HEK293 (cell line): ENCODE measurements at regions not wholly inside any gene's neighbourhood (a gene's known extent, or its start where the extent isn't known, plus 50 kb on each side); places are given as distances from the start of the nearest gene placed in this dataset.
A peak's percentile ranks its signal among the peaks of the same experiment; 100 is the strongest.
"Not testable (repeated sequence)": the region's sequence is repeated elsewhere in the genome, so short reads cannot be mapped to it uniquely, and the experiment has no call there.

Source experiments
- CTCF ChIA-PET: fragments of 350-600 bp; formaldehyde crosslinking; extraction: SDS; loops from one replicate; lab custom pipeline; 2021; ENCODE audit warnings: antibody characterized with exemption; lab: Yijun Ruan, JAX
- POLR2A ChIA-PET: fragments of 300-600 bp; formaldehyde crosslinking; extraction: SDS; loops from one replicate; lab custom pipeline; 2020; ENCODE audit warnings: antibody characterized with exemption, inconsistent platforms; lab: Yijun Ruan, JAX
- H3K27ac ChIP-seq: fragments of 200-500 bp; sonication (Bioruptor generic); 2 replicates; pipeline ENCODE4 v1.5.1; 2014; ENCODE audit warnings: low read depth, low read length, control low read depth, inconsistent platforms; ENCODE audit errors: extremely low read depth
- H3K36me3 ChIP-seq, 2 experiments: fragments of 200-500 bp in 1 of 2; sonication (Bioruptor generic) in 1 of 2; 1 replicate in 1 of 2; 2 replicates in 1 of 2; pipeline ENCODE4 v1.5.1; 2014 to 2017; ENCODE audit warnings: inconsistent platforms in 2 of 2, low read length in 2 of 2; ENCODE audit not compliant: control insufficient read depth in 2 of 2, insufficient read depth in 1 of 2
- H3K4me1 ChIP-seq: fragments of 200-500 bp; sonication (Bioruptor generic); 2 replicates; pipeline ENCODE4 v1.5.1; 2014; ENCODE audit warnings: mild to moderate bottlenecking, low read length, inconsistent platforms; ENCODE audit not compliant: control insufficient read depth, insufficient read depth
- H3K4me3 ChIP-seq: 2 replicates; pipeline ENCODE4 v1.5.1; 2011; ENCODE audit warnings: low read depth, mild to moderate bottlenecking, control low read depth, low read length, moderate library complexity
- H3K9me3 ChIP-seq: fragments of 200-500 bp; sonication (Bioruptor generic); 2 replicates; pipeline ENCODE4 v1.5.1; 2014; ENCODE audit warnings: low read depth, low read length, inconsistent platforms; ENCODE audit not compliant: control insufficient read depth, insufficient read depth
- KLF1 ChIP-seq: fragments of 450-650 bp; formaldehyde crosslinking; IDR thresholded peaks from 2 replicates; pipeline ENCODE4 v1.5.1; 2016; ENCODE audit warnings: missing biosample characterization, missing genetic modification characterization
- MYNN ChIP-seq: fragments of 450-650 bp; formaldehyde crosslinking; IDR thresholded peaks from 2 replicates; pipeline ENCODE4 v1.5.1; 2016; ENCODE audit warnings: missing biosample characterization, missing genetic modification characterization, borderline replicate concordance
- SETDB1 ChIP-seq: IDR thresholded peaks from one replicate; pipeline ENCODE4 v1.6.1; 2017; ENCODE audit warnings: mild to moderate bottlenecking, low read length, moderate library complexity, mixed read lengths; ENCODE audit not compliant: insufficient read length
- TRIM28 ChIP-seq: IDR thresholded peaks from 2 replicates; pipeline ENCODE4 v1.6.1; 2011; ENCODE audit warnings: low read length, control low read depth, borderline replicate concordance
- WT1 ChIP-seq: fragments of 450-650 bp; formaldehyde crosslinking; IDR thresholded peaks from 2 replicates; pipeline ENCODE4 v1.5.1; 2016; ENCODE audit warnings: missing biosample characterization, missing genetic modification characterization
- ZFP37 ChIP-seq: fragments of 450-650 bp; formaldehyde crosslinking; IDR thresholded peaks from 2 replicates; pipeline ENCODE4 v1.5.1; 2016; ENCODE audit warnings: missing biosample characterization, missing genetic modification characterization
- ZNF214 ChIP-seq: fragments of 450-650 bp; formaldehyde crosslinking; IDR thresholded peaks from 2 replicates; pipeline ENCODE4 v1.5.1; 2017; ENCODE audit warnings: missing biosample characterization, mild to moderate bottlenecking, missing genetic modification characterization, borderline replicate concordance
- ZNF223 ChIP-seq: fragments of 450-650 bp; formaldehyde crosslinking; IDR thresholded peaks from 2 replicates; pipeline ENCODE4 v1.5.1; 2016; ENCODE audit warnings: missing biosample characterization, missing genetic modification characterization
- ZNF473 ChIP-seq: fragments of 450-650 bp; formaldehyde crosslinking; IDR thresholded peaks from 2 replicates; pipeline ENCODE4 v1.5.1; 2017; ENCODE audit warnings: missing biosample characterization, missing genetic modification characterization
- ZNF555 ChIP-seq: fragments of 450-650 bp; formaldehyde crosslinking; conservative IDR thresholded peaks from 2 replicates; pipeline ENCODE4 v1.5.1; 2017; ENCODE audit warnings: missing biosample characterization, mild to moderate bottlenecking, missing genetic modification characterization, inconsistent platforms
- ZNF560 ChIP-seq: fragments of 450-650 bp; formaldehyde crosslinking; IDR thresholded peaks from 2 replicates; pipeline ENCODE4 v1.5.1; 2017; ENCODE audit warnings: missing biosample characterization, missing genetic modification characterization, borderline replicate concordance
- TF ChIP-seq, protein P1 (sequence below): fragments of 450-650 bp; IDR thresholded peaks from 2 replicates; pipeline ENCODE4 v1.5.1; 2018; ENCODE audit warnings: missing biosample characterization, mild to moderate bottlenecking, missing genetic modification characterization
- TF ChIP-seq, protein P2 (sequence below): fragments of 450-650 bp; formaldehyde crosslinking; IDR thresholded peaks from 2 replicates; pipeline ENCODE4 v1.5.1; 2016; ENCODE audit warnings: missing biosample characterization, missing genetic modification characterization
- TF ChIP-seq, protein P3 (sequence below): fragments of 450-650 bp; formaldehyde crosslinking; IDR thresholded peaks from 2 replicates; pipeline ENCODE4 v1.5.1; 2016; ENCODE audit warnings: missing biosample characterization, missing genetic modification characterization

DNA sequence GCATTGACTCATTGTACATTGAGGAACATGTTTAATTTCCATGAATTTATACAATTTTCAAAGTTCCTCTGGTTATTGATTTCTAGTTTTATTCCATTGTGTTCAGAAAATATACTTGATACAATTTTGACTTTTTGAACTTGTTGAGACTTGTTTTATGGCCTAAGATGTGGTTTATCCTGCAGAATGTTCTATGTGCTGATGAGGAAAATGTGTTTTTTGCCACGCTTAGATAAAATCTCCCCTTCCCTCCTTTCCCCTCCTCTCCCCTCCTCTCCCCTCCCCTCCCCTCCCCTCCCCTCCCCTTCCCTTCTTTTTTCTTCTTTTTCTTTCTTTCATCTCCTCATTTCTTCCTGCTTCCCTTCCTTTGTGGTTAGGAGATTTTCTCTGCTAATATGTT lies 470.8 kb upstream of the MAP3K7 start (continued):
- TF ChIP-seq, protein P1, sequence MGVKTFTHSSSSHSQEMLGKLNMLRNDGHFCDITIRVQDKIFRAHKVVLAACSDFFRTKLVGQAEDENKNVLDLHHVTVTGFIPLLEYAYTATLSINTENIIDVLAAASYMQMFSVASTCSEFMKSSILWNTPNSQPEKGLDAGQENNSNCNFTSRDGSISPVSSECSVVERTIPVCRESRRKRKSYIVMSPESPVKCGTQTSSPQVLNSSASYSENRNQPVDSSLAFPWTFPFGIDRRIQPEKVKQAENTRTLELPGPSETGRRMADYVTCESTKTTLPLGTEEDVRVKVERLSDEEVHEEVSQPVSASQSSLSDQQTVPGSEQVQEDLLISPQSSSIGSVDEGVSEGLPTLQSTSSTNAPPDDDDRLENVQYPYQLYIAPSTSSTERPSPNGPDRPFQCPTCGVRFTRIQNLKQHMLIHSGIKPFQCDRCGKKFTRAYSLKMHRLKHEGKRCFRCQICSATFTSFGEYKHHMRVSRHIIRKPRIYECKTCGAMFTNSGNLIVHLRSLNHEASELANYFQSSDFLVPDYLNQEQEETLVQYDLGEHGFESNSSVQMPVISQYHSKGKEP: no peak
- TF ChIP-seq KLF1: no peak
- TF ChIP-seq, protein P2, sequence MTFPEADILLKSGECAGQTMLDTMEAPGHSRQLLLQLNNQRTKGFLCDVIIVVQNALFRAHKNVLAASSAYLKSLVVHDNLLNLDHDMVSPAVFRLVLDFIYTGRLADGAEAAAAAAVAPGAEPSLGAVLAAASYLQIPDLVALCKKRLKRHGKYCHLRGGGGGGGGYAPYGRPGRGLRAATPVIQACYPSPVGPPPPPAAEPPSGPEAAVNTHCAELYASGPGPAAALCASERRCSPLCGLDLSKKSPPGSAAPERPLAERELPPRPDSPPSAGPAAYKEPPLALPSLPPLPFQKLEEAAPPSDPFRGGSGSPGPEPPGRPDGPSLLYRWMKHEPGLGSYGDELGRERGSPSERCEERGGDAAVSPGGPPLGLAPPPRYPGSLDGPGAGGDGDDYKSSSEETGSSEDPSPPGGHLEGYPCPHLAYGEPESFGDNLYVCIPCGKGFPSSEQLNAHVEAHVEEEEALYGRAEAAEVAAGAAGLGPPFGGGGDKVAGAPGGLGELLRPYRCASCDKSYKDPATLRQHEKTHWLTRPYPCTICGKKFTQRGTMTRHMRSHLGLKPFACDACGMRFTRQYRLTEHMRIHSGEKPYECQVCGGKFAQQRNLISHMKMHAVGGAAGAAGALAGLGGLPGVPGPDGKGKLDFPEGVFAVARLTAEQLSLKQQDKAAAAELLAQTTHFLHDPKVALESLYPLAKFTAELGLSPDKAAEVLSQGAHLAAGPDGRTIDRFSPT (tag by site-specific recombination): no peak
- TF ChIP-seq ZNF214 (tag by site-specific recombination): no peak
- TF ChIP-seq, protein P3, sequence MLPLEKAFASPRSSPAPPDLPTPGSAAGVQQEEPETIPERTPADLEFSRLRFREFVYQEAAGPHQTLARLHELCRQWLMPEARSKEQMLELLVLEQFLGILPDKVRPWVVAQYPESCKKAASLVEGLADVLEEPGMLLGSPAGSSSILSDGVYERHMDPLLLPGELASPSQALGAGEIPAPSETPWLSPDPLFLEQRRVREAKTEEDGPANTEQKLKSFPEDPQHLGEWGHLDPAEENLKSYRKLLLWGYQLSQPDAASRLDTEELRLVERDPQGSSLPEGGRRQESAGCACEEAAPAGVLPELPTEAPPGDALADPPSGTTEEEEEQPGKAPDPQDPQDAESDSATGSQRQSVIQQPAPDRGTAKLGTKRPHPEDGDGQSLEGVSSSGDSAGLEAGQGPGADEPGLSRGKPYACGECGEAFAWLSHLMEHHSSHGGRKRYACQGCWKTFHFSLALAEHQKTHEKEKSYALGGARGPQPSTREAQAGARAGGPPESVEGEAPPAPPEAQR (tag by site-specific recombination): no peak
- no peak for TF ChIP-seq WT1 (tag by site-specific recombination)
- no peak for TF ChIP-seq ZFP37 (tag by site-specific recombination)
- no peak for TF ChIP-seq ZNF473 (tag by site-specific recombination)
- no peak for TF ChIP-seq MYNN (tag by site-specific recombination)
- no peak for TF ChIP-seq ZNF560 (tag by site-specific recombination)
- TF ChIP-seq, all 188 proteins: peak for 0

DNA sequence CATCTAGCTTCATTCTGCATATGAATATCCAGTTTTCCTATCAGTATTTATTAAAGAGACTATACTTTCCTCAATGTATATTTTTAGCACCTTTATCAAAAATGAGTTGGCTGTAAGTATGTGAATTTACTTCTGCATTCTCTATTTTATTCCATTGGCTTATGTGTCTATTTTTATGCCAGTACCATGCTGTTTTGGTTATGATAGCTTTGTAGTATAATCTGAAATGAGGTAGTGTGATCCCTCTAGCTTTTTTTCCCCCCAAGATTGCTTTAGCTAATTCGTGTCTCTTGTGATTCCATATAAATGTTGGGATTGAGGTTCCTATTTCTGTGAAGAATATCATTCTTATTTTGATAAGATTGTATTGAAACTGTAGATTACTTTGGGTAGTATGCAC lies 469.1 kb upstream of the MAP3K7 start:
- no peaks in the 10 kb centered on the region for H3K4me1 ChIP-seq
- no peak overlapping the region for H3K4me3 ChIP-seq
- H3K27ac ChIP-seq: no peak overlapping the region
- ChIA-PET CTCF (interaction anchor here (0.6 to 1.1 kb wide), 2 partner anchors 12 to 115 kb away, joined by 3 read pairs; no protein-coding TSS in a partner anchor), POLR2A (no interaction called here)
- H3K9me3 ChIP-seq: no peaks in the 10 kb centered on the region; the same call in 1 of the 2 replicates
- TF ChIP-seq SETDB1 (peak; percentile 94), TRIM28 (peak; percentile 69; the same call in 1 of the 2 replicates), ZNF223 (no peak)
- H3K36me3 ChIP-seq: no peaks in the 10 kb centered on the region

DNA sequence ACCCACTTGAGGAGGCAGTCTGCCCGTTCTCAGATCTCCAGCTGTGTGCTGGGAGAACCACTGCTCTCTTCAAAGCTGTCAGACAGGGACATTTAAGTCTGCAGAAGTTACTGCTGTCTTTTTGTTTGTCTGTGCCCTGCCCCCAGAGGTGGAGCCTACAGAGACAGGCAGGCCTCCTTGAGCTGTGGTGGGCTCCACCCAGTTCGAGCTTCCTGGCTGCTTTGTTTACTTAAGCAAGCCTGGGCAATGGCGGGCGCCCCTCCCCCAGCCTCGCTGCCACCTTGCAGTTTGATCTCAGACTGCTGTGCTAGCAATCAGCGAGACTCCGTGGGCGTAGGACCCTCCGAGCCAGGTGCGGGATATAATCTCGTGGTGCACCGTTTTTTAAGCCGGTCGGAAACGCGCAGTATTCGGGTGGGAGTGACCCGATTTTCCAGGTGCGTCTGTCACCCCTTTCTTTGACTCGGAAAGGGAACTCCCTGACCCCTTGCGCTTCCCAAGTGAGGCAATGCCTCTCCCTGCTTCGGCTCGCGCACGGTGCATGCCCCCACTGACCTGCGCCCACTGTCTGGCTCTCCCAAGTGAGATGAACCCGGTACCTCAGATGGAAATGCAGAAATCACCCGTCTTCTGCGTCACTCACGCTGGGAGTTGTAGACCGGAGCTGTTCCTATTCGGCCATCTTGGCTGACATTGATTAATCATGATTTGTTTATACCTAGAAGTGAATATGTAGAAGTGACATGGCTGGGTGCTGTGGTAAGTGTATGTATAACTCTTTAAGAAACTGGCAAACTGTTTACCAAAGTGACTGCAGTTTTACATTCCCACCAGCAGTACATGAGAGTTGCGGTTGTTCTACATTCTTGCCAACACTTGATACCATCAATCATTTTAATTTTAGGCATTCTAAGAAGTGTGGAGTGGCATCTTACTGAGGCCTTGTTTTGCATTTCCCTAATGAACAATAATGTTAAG lies 465.9 kb upstream of the MAP3K7 start:
- H3K9me3 ChIP-seq, H3K27ac ChIP-seq, H3K4me1 ChIP-seq, POLR2A ChIA-PET, H3K36me3 ChIP-seq, H3K4me3 ChIP-seq: not testable (repeated sequence)
- CTCF ChIA-PET: interaction anchor here (0.6 kb wide), 1 partner anchor 1070 kb away, joined by 5 read pairs; no protein-coding TSS in a partner anchor

DNA sequence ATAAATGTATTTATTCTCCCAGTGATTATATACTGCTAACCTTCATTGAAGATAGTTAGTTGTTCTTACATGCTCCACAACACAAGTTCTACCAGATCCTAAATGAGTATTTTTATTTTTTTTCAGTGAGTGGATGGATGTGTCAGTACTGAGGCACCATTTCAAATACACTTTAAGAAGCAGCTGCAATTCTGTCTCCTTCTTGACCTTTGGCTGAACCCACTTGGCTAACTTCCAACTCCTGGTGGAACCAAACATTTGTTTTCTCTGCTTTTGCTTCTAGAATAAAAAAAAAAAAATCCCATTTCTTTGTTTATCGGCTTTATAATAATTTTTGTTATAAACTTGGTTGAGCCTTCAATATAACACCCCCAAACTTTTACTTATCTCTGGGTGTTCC lies 458.3 kb upstream of the MAP3K7 start:
- Histone ChIP-seq H3K36me3 (no peaks in the 10 kb centered on the region), H3K4me3 (no peak overlapping the region), H3K4me1 (peaks cover 4% of the 10 kb centered on the region; the same call in 1 of the 2 replicates), H3K9me3 (no peaks in the 10 kb centered on the region; the same call in 1 of the 2 replicates), H3K27ac (no peak overlapping the region)
- ChIA-PET POLR2A (no interaction called here), CTCF (interaction anchor here (0.5 to 0.7 kb wide), 2 partner anchors 490 to 1569 kb away, joined by 3 read pairs; no protein-coding TSS in a partner anchor)
- TF ChIP-seq ZNF555 (tag by site-specific recombination) (no peak), SETDB1 (peak; percentile 10)
